GM10248 (cell line): ENCODE measurements at regions not wholly inside any gene's neighbourhood (a gene's known extent, or its start where the extent isn't known, plus 50 kb on each side); places are given as distances from the start of the nearest gene placed in this dataset.

Source experiments
- CTCF ChIA-PET: fragments of 300-600 bp; sonication (Branson Sonifier 250); formaldehyde crosslinking; extraction: SDS; loops from one replicate; lab custom pipeline; 2021; ENCODE audit warnings: antibody characterized with exemption; lab: Yijun Ruan, JAX
- POLR2A ChIA-PET: fragments of 350-650 bp; sonication (Branson Sonifier 250); formaldehyde crosslinking; extraction: SDS; loops from one replicate; lab custom pipeline; 2020; ENCODE audit warnings: antibody characterized with exemption; lab: Yijun Ruan, JAX
- DNase-seq: peaks from one replicate; pipeline ENCODE4 v3.0.0; 2012; ENCODE audit errors: extremely low spot score
- CTCF ChIP-seq: IDR thresholded peaks from 2 replicates; pipeline ENCODE4 v1.5.1; 2012; ENCODE audit warnings: mild to moderate bottlenecking, low read depth; ENCODE audit errors: extremely low read depth, missing control alignments, control extremely low read depth

GRCh38 chr1:208448425-208448824 lies 204.2 kb upstream of the PLXNA2 start:
- TF ChIP-seq CTCF, result no peak
- CTCF ChIA-PET, result no interaction called here
- no peak for DNase-seq
- POLR2A ChIA-PET, result no interaction called here

GRCh38 chr1:208449951-208450350 lies 205.8 kb upstream of the PLXNA2 start:
- no peak for DNase-seq
- CTCF ChIA-PET, result interaction anchor here (2.0 kb wide), 1 partner anchor 10 kb away, joined by 5 read pairs; no protein-coding TSS in a partner anchor

GRCh38 chr1:208450958-208451357 lies 206.8 kb upstream of the PLXNA2 start:
- TF ChIP-seq CTCF, result no peak
- no peak for DNase-seq
- POLR2A ChIA-PET, result no interaction called here
- CTCF ChIA-PET, result interaction anchor here (2.0 kb wide), 1 partner anchor 9 kb away, joined by 5 read pairs; no protein-coding TSS in a partner anchor

More at GRCh38 chr1:208449951-208450350, 205.8 kb upstream of the PLXNA2 start:
- TF ChIP-seq CTCF, result no peak
- POLR2A ChIA-PET, result no interaction called here

GRCh38 chr1:208455821-208456220 lies 211.6 kb upstream of the PLXNA2 start:
- no peak for DNase-seq
- no peak for TF ChIP-seq CTCF
- CTCF ChIA-PET, result no interaction called here
- POLR2A ChIA-PET, result no interaction called here

GRCh38 chr1:208456487-208456886 lies 212.3 kb upstream of the PLXNA2 start:
- TF ChIP-seq CTCF, result no peak
- DNase-seq, result no peak
- CTCF ChIA-PET, result no interaction called here
- POLR2A ChIA-PET, result no interaction called here

- POLR2A ChIA-PET, result no interaction called here
- DNase-seq, result no peak
Observed at GRCh38 chr1:208460823-208461222, 216.6 kb upstream of the PLXNA2 start.

More at GRCh38 chr1:208460823-208461222, 216.6 kb upstream of the PLXNA2 start:
- TF ChIP-seq CTCF, result no peak
- CTCF ChIA-PET, result interaction anchor here (1.9 kb wide), 1 partner anchor 11 kb away, joined by 5 read pairs; no protein-coding TSS in a partner anchor
